HAP-1 (cell line): ENCODE measurements at regions not wholly inside any gene's neighbourhood (a gene's known extent, or its start where the extent isn't known, plus 50 kb on each side); places are given as distances from the start of the nearest gene placed in this dataset.

Experiments
- DNase-seq, 2 experiments: peaks; one replicate each; pipeline ENCODE4 v3.0.0-alpha.2; 2016 to 2020; ENCODE audit warnings: low spot score in 2 of 2
- H3K27me3 ChIP-seq: fragments of 250-450 bp; sonication (Bioruptor Pico); 2 replicates; pipeline ENCODE4 v1.5.1; 2020; ENCODE audit warnings: low read depth, mild to moderate bottlenecking, moderate library complexity
- H3K36me3 ChIP-seq: fragments of 250-450 bp; sonication (Bioruptor Pico); replicated peaks from 2 replicates; pipeline ENCODE4 v1.5.1; 2020; ENCODE audit warnings: mild to moderate bottlenecking
- H3K4me1 ChIP-seq: fragments of 250-450 bp; sonication (Bioruptor Pico); 2 replicates; pipeline ENCODE4 v1.5.1; 2020; ENCODE audit warnings: mild to moderate bottlenecking
- H3K4me3 ChIP-seq: fragments of 250-450 bp; sonication (Bioruptor Pico); 2 replicates; pipeline ENCODE4 v1.5.1; 2020; ENCODE audit warnings: mild to moderate bottlenecking, moderate library complexity
- H3K9me3 ChIP-seq: fragments of 250-450 bp; sonication (Bioruptor Pico); 2 replicates; pipeline ENCODE4 v1.5.1; 2020; ENCODE audit warnings: mild to moderate bottlenecking, moderate library complexity
- in situ Hi-C: fragments of 300-500 bp; cut with MboI; formaldehyde crosslinking; loops from 3 replicates; pipeline ENCODE4 v1.14.3; 2020; ENCODE audit warnings: low sequenced_read_pairs, inconsistent platforms, mixed read lengths

GRCh38 chr5:112630246-112631009 is 107.3 kb upstream of the APC start:
- Histone ChIP-seq H3K36me3 (no peaks in the 10 kb centered on the region), H3K9me3 (no peaks in the 10 kb centered on the region), H3K4me1 (no peaks in the 10 kb centered on the region; the same call in 1 of the 2 replicates), H3K4me3 (no peak overlapping the region), H3K27me3 (no peaks in the 10 kb centered on the region)
- no peak for DNase-seq
- in situ Hi-C loops: no loop called here

- in situ Hi-C loops: no loop called here
Observed at GRCh38 chr5:112634166-112634565, 103.5 kb upstream of the APC start.

DNA sequence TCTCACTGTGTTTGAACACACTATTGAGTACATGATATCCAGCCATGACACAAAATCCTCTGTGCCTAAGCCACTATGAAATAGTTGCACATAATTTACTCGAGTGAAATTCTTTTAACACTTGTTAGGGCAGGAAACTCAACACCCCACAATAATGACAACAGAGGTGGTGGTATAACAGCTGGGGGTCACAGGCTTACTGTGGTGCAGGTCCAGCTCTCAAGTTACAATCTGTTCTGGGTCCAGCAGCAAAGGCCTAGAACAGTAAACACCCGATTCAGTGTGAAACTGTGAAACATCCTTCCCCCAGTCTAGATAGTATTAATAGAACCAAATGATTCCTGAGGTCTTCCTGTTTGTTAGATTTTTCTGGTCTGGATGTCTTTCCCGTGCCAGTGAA is 102.9 kb upstream of the APC start:
- in situ Hi-C loops: no loop called here
- no peaks in the 10 kb centered on the region for H3K36me3 ChIP-seq
- peaks cover 3% of the 10 kb centered on the region; the same call in 1 of the 2 replicates for H3K4me1 ChIP-seq
- no peak overlapping the region for H3K4me3 ChIP-seq
- H3K9me3 ChIP-seq: no peaks in the 10 kb centered on the region
- DNase-seq: no peak
- no peaks in the 10 kb centered on the region for H3K27me3 ChIP-seq

More at GRCh38 chr5:112634166-112634565, 103.5 kb upstream of the APC start:
- Histone ChIP-seq H3K9me3 (no peaks in the 10 kb centered on the region), H3K4me1 (peaks cover 3% of the 10 kb centered on the region; the same call in 1 of the 2 replicates), H3K27me3 (no peaks in the 10 kb centered on the region), H3K4me3 (no peak overlapping the region), H3K36me3 (no peaks in the 10 kb centered on the region)
- DNase-seq: no peak

DNA sequence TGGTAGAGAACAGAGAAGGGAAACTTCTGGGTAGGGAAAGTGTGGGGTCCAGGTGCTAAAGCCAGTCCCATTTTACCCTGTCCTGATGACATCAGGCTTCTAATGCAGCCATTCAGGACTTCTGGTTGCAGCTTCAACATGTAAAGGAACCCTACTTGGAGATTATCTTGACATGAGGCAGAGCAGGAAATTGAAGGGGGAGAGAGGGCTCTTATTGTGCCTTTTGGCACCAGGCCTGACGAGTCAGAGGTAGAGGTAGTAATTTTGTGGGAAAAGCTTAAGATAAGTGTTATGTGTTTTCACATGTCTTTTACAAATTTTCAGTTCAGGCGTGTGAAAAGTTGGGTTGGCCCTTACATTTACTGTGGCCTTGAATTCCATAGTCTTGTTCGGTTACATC is 102.4 kb upstream of the APC start:
- Histone ChIP-seq H3K27me3 (no peaks in the 10 kb centered on the region), H3K4me3 (no peak overlapping the region), H3K36me3 (no peaks in the 10 kb centered on the region), H3K4me1 (peaks cover 3% of the 10 kb centered on the region; the same call in 1 of the 2 replicates), H3K9me3 (no peaks in the 10 kb centered on the region)
- in situ Hi-C loops: no loop called here
- DNase-seq: no peak

DNA sequence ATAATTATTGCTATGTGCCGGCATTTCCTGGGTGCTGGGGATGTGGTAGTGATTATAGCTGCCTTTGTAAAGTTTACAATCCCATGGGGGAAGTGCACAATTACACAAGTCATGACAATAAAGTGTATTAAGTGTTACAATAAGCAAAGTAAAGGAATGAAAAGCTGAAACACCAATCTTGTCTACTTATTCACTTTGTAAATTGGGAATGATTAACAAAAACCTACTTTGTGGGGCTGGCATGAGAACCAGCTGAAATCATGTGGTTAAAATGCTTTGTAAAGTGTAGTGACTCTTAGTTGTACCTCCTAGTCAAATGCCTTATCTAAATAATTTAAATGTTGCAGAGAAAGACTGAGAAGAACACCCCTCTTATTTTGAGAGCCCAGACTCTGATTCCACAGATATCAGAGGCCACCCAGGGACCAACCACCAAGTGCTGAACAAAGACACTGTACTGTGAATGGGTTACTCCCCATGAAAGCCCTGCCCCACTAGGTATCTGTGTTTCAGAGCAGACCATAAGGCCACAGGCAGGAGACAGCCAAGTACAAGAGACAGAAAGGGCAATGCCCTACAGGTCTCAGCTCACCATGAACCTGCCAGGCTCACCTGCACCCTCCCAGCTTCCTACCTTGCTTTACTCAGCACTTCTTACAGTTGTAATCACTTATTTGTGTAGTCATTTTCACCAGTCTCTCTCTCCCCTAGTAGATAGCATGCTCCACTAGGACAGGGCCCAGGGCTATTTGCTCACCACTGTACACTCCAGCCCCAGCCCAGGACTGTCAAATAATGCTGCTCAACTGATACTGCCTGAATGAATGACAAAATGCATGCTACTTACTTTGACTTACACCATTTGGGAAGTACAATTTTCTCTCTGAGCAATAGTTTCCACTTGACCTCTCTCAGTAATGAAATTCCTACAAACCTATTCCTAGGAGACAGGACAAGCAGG is 101.6 kb upstream of the APC start:
- H3K27me3 ChIP-seq: no peaks in the 10 kb centered on the region
- no peak overlapping the region for H3K4me3 ChIP-seq
- peaks cover 3% of the 10 kb centered on the region; the same call in 1 of the 2 replicates for H3K4me1 ChIP-seq
- H3K9me3 ChIP-seq: no peaks in the 10 kb centered on the region
- DNase-seq: peak in 1 of 2 experiments; percentile 14
- no peaks in the 10 kb centered on the region for H3K36me3 ChIP-seq
- in situ Hi-C loops: no loop called here

DNA sequence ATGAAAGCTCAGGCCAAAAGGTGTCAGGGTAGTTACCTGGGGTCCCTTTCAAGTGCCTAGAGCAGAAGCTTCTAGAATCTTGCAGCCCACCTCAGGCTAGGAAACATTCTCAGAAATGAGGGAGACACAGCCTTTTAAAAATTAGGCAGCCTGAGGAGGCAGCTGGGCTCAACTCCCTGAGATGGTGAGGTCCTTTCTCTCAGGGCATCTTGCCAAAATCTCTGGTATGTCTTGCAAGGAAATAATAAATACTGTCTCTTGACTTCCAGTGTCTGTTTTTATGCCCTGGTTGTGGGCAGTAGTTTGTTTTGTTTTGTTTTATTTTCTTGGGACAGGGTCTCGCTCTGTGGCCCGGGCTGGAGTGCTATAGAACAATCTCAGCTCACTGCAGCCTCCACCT is 100.9 kb upstream of the APC start:
- H3K4me3 ChIP-seq: no peak overlapping the region
- peaks cover 3% of the 10 kb centered on the region; the same call in 1 of the 2 replicates for H3K4me1 ChIP-seq
- no peaks in the 10 kb centered on the region for H3K27me3 ChIP-seq
- no peak for DNase-seq
- H3K36me3 ChIP-seq: no peaks in the 10 kb centered on the region
- no peaks in the 10 kb centered on the region for H3K9me3 ChIP-seq
- in situ Hi-C loops: no loop called here

- Histone ChIP-seq H3K9me3 (no peaks in the 10 kb centered on the region), H3K27me3 (no peaks in the 10 kb centered on the region), H3K36me3 (no peaks in the 10 kb centered on the region), H3K4me1 (peaks cover 3% of the 10 kb centered on the region; the same call in 1 of the 2 replicates), H3K4me3 (no peak overlapping the region)
- in situ Hi-C loops: no loop called here
- no peak for DNase-seq
Observed at GRCh38 chr5:112637343-112637742, 100.3 kb upstream of the APC start.

GRCh38 chr5:112640546-112640945 is 97.1 kb upstream of the APC start:
- H3K9me3 ChIP-seq: no peaks in the 10 kb centered on the region
- H3K4me1 ChIP-seq: peaks cover 3% of the 10 kb centered on the region; the same call in 1 of the 2 replicates
- no peaks in the 10 kb centered on the region for H3K27me3 ChIP-seq
- H3K36me3 ChIP-seq: no peaks in the 10 kb centered on the region
- no peak for DNase-seq
- in situ Hi-C loops: no loop called here
- H3K4me3 ChIP-seq: no peak overlapping the region

DNA sequence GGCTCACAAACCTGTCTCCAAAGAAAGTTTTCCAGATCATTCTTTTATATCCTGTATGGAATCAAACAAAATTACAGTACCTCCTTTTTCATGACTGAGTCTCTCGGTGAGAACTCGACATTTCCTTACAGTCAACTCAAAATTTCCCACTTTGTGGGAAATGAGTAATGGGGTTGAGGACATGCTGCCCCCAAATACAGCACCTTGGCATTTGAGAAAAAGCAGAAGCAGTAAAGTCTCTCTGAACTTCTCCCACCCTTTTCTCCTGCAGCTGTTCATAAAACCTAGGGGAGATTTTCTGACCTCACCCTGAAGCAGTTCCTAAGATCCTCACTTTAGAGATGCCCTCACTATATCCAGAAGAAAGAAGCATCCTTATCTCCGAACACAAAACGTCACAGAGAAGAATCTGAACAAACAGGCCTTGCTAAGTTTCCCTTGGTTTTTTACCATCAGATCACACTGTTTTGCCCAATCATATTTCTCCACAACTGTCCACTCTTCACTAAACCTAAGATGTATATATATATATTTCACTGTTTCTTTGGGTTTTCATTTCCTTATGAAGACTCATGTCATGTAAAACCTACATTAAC is 96.1 kb upstream of the APC start:
- Histone ChIP-seq H3K9me3 (no peaks in the 10 kb centered on the region), H3K4me1 (no peaks in the 10 kb centered on the region), H3K27me3 (no peaks in the 10 kb centered on the region), H3K36me3 (no peaks in the 10 kb centered on the region), H3K4me3 (no peak overlapping the region)
- in situ Hi-C loops: no loop called here
- no peak for DNase-seq

DNA sequence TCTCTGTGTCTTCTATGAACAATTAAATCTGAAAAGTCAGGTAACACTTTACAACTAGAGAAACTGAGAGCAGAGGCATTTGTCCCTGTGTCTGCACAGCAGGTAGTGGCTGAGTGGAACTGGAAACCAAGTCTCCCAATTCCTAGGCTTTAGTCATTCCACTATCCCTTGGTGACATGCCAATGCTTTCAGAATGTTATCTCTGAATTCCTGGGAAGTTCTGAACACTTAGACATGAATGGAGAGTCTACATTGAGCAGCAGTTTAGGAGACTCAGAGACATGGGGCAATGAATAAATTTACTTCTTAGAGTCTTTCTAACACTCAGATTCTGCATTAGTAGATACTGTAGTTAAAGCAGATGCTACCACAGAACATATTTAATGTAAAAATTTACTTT is 94.8 kb upstream of the APC start:
- Histone ChIP-seq H3K9me3 (no peaks in the 10 kb centered on the region), H3K27me3 (no peaks in the 10 kb centered on the region), H3K36me3 (no peaks in the 10 kb centered on the region), H3K4me1 (no peaks in the 10 kb centered on the region), H3K4me3 (no peak overlapping the region)
- in situ Hi-C loops: no loop called here
- no peak for DNase-seq

GRCh38 chr5:112643339-112643971 is 94.2 kb upstream of the APC start:
- in situ Hi-C loops: no loop called here
- Histone ChIP-seq H3K9me3 (no peaks in the 10 kb centered on the region), H3K36me3 (no peaks in the 10 kb centered on the region), H3K27me3 (no peaks in the 10 kb centered on the region), H3K4me3 (no peak overlapping the region), H3K4me1 (no peaks in the 10 kb centered on the region)
- no peak for DNase-seq

DNA sequence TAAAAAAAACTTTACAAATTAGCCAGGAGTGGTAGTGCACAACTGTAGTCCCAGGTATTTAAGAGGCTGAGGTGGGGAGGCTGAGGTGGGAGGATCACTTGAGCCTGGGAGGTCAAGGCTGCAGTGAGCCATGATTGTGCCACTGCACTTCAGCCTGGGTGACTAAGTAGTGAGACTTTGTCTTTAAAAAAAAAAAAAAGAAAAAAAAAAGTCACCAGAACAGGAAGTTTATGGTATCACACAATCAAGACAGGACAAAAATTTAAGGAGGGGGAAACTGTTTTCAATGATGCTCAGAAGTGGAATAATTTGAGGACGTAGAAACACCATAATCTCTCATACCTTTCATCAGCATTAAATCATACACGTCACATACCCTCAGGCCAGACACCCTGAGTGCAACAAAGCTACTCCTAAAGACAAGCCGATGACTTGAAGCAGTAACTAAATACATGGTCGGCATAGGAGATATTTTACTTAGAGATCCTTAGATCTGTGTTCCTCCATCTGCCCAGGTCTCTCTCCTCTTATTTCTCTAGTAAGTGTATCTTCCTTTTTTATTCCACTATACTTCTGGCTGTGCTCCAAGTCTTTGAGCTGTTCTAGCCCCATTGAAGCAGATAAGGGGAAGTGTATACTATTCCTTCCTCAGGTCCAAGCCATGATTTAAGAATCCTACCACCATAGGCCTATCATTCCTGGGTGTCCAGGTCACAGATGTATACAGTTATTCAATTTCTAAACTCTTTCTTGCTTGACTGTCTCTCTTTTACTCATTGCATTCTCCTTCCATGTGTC is 91.3 kb upstream of the APC start:
- Histone ChIP-seq H3K4me3 (no peak overlapping the region), H3K9me3 (no peaks in the 10 kb centered on the region), H3K27me3 (no peaks in the 10 kb centered on the region), H3K36me3 (no peaks in the 10 kb centered on the region), H3K4me1 (no peaks in the 10 kb centered on the region)
- in situ Hi-C loops: no loop called here
- no peak for DNase-seq

DNA sequence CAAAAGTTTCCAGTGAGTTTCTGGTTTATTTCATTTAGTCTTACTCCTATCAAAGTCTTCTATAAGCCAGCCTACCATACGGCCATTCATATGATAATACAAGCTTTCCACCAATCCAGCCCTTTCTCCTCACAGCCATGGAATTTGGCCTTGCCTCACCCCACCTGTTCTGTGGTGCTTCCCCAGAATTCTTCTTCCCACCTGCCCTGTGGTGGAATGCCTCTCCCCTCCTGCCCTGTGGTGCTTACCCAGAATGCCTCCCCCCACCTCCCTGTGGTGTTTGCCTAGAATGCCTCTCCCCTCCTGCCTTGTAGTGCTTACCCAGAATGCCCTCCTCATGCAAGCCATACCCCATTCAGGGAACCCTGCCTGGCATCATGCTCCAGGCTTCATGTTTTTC is 90.3 kb upstream of the APC start:
- Histone ChIP-seq H3K36me3 (no peaks in the 10 kb centered on the region), H3K4me3 (no peak overlapping the region), H3K9me3 (no peaks in the 10 kb centered on the region), H3K27me3 (no peaks in the 10 kb centered on the region), H3K4me1 (no peaks in the 10 kb centered on the region)
- no peak for DNase-seq
- in situ Hi-C loops: no loop called here
